Vagina (tissue), 2 donors: ENCODE measurements at regions not wholly inside any gene's neighbourhood (a gene's known extent, or its start where the extent isn't known, plus 50 kb on each side); places are given as distances from the start of the nearest gene placed in this dataset.

ENCODE experiments used
- POLR2A ChIP-seq, 2 donors: fragments of 450-650 bp; IDR thresholded peaks; one replicate each; pipeline ENCODE4 v1.6.1; 2017; ENCODE audit warnings: antibody characterized with exemption in 2 of 2, mild to moderate bottlenecking in 2 of 2, moderate library complexity in 2 of 2
- TF ChIP-seq, protein P1 (sequence below), 3 experiments: fragments of 450-650 bp in 2 of 3; fragments of 200-600 bp in 1 of 3; sonication (generic) in 1 of 3; IDR thresholded peaks; one replicate each; pipeline ENCODE4 v1.5.1; 2017 to 2019; ENCODE audit warnings: antibody characterized with exemption in 3 of 3, mild to moderate bottlenecking in 2 of 3, moderate library complexity in 2 of 3

DNA sequence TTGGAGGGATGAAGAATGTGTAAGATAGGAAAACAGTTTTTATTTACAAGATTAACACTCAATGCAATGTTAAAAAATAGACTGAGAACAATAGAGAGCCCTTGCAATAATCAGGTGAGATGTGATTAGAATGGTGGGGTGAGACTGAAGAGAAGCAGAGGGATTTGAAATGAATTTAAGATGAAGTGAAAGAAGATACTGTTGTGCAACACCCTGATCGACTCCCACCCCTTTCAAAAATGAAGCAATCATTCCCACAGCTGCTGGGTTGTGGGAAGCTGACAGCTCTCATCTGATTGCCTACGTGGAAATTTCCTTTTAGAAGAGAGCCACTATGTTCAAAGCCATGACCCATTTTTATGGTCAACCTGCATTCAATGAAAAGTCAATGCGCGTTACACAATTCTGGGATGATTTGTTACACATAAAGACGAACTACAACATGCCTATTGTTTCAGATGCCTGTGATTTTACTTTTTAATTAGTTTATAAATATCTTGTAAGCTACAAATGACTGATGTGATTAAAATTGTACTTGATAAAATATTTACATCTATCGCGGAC lies 1374.8 kb downstream of the PCDH9 start:
- TF ChIP-seq POLR2A (IDR thresholded peaks at IDR 0.05): no peak
- TF ChIP-seq, protein P1, sequence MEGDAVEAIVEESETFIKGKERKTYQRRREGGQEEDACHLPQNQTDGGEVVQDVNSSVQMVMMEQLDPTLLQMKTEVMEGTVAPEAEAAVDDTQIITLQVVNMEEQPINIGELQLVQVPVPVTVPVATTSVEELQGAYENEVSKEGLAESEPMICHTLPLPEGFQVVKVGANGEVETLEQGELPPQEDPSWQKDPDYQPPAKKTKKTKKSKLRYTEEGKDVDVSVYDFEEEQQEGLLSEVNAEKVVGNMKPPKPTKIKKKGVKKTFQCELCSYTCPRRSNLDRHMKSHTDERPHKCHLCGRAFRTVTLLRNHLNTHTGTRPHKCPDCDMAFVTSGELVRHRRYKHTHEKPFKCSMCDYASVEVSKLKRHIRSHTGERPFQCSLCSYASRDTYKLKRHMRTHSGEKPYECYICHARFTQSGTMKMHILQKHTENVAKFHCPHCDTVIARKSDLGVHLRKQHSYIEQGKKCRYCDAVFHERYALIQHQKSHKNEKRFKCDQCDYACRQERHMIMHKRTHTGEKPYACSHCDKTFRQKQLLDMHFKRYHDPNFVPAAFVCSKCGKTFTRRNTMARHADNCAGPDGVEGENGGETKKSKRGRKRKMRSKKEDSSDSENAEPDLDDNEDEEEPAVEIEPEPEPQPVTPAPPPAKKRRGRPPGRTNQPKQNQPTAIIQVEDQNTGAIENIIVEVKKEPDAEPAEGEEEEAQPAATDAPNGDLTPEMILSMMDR (IDR thresholded peaks at IDR 0.05): no peak
